K562 (cell line): ENCODE measurements at regions not wholly inside any gene's neighbourhood (a gene's known extent, or its start where the extent isn't known, plus 50 kb on each side); places are given as distances from the start of the nearest gene placed in this dataset.

Experiments
- ZBTB8A ChIP-seq: fragments of 450-650 bp; IDR thresholded peaks from 2 replicates; pipeline ENCODE4 v1.6.1; 2018; ENCODE audit warnings: mild to moderate bottlenecking, moderate library complexity; ENCODE audit not compliant: partially characterized antibody
- TF ChIP-seq, protein P1 (sequence below), 3 experiments: IDR thresholded peaks in 2 of 3; conservative IDR thresholded peaks in 1 of 3; 2 replicates each; pipeline ENCODE4 v1.5.1; 2011 to 2012; ENCODE audit warnings: low read length in 3 of 3, mild to moderate bottlenecking in 3 of 3, control low read depth in 2 of 3, improper control_type of control experiment in 1 of 3, inconsistent platforms in 1 of 3, low read depth in 1 of 3, mixed read lengths in 1 of 3, moderate library complexity in 1 of 3; ENCODE audit not compliant: insufficient read depth in 2 of 3
- TF ChIP-seq, protein P2 (sequence below): sonication (generic); formaldehyde crosslinking; IDR thresholded peaks from 2 replicates; pipeline ENCODE4 v1.8.1; 2023; ENCODE audit warnings: mild to moderate bottlenecking, missing genetic modification reagents

GRCh38 chr6:145383428-145383827, 351.9 kb downstream of the EPM2A start:
- no peak for TF ChIP-seq ZBTB8A
- TF ChIP-seq, protein P1, sequence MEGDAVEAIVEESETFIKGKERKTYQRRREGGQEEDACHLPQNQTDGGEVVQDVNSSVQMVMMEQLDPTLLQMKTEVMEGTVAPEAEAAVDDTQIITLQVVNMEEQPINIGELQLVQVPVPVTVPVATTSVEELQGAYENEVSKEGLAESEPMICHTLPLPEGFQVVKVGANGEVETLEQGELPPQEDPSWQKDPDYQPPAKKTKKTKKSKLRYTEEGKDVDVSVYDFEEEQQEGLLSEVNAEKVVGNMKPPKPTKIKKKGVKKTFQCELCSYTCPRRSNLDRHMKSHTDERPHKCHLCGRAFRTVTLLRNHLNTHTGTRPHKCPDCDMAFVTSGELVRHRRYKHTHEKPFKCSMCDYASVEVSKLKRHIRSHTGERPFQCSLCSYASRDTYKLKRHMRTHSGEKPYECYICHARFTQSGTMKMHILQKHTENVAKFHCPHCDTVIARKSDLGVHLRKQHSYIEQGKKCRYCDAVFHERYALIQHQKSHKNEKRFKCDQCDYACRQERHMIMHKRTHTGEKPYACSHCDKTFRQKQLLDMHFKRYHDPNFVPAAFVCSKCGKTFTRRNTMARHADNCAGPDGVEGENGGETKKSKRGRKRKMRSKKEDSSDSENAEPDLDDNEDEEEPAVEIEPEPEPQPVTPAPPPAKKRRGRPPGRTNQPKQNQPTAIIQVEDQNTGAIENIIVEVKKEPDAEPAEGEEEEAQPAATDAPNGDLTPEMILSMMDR (IDR thresholded peaks at IDR 0.05 in 2 of 3, conservative IDR thresholded peaks at IDR 0.05 in 1 of 3; ENCODE audit: insufficient read depth in 2 of 3, low read depth in 1 of 3, low read length in 3 of 3) = no peak
- TF ChIP-seq, protein P2, sequence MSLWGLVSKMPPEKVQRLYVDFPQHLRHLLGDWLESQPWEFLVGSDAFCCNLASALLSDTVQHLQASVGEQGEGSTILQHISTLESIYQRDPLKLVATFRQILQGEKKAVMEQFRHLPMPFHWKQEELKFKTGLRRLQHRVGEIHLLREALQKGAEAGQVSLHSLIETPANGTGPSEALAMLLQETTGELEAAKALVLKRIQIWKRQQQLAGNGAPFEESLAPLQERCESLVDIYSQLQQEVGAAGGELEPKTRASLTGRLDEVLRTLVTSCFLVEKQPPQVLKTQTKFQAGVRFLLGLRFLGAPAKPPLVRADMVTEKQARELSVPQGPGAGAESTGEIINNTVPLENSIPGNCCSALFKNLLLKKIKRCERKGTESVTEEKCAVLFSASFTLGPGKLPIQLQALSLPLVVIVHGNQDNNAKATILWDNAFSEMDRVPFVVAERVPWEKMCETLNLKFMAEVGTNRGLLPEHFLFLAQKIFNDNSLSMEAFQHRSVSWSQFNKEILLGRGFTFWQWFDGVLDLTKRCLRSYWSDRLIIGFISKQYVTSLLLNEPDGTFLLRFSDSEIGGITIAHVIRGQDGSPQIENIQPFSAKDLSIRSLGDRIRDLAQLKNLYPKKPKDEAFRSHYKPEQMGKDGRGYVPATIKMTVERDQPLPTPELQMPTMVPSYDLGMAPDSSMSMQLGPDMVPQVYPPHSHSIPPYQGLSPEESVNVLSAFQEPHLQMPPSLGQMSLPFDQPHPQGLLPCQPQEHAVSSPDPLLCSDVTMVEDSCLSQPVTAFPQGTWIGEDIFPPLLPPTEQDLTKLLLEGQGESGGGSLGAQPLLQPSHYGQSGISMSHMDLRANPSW (CRISPR knock-in tag) = no peak
